Superior temporal gyrus (tissue), 1 donor: ENCODE measurements at regions not wholly inside any gene's neighbourhood (a gene's known extent, or its start where the extent isn't known, plus 50 kb on each side); places are given as distances from the start of the nearest gene placed in this dataset.

ENCODE experiments used
- DNase-seq: peaks from one replicate; pipeline ENCODE4 v3.0.0-alpha.2; 2016; ENCODE audit errors: extremely low spot score

GRCh38 chr2:133838642-133839365 is 270.5 kb upstream of the NCKAP5 start:
- no peak for DNase-seq

- DNase-seq = no peak
Measured at GRCh38 chr2:133839677-133840076, 271.4 kb upstream of the NCKAP5 start.

- DNase-seq = no peak
Measured at GRCh38 chr2:133840761-133841160, 272.5 kb upstream of the NCKAP5 start.

GRCh38 chr2:133841900-133842299 is 273.6 kb upstream of the NCKAP5 start:
- DNase-seq = no peak

DNA sequence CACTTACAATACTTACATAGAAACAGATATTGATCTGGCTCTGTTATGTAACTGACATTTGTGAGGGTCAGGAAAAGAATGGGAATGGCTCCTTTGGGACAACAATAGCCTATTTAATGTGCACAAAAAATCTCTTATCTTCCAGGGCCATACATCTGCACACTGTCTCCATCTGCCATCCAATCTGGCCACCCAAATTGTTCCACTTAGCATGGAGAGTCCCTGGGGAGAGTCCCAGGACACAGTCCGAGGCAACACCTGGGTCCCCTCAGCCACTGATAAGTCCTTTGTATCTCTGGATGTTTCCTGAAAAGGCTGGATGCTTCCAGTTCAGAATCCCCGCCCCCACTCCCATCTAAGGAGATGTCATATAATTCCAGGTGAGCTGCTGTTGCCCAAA is 274.2 kb upstream of the NCKAP5 start:
- no peak for DNase-seq

DNA sequence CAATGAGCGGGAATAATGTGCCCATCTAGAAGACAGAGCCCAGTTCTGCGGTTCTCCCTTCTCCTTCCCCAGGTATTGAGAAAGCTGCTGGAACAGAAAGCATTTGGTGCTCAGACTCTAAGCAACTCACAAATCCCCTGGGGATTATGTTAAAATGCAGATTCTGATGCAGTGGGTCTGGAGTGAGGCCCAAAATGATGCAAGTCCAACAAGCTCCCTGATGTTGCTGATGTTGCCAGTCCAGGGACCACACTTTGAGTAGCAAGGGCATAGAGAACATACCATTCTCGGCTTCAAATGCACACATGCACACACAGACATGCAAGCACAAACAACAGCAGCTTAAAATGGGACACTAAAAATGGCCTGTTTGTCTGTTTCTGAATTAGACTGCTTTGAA is 274.8 kb upstream of the NCKAP5 start:
- no peak for DNase-seq

DNA sequence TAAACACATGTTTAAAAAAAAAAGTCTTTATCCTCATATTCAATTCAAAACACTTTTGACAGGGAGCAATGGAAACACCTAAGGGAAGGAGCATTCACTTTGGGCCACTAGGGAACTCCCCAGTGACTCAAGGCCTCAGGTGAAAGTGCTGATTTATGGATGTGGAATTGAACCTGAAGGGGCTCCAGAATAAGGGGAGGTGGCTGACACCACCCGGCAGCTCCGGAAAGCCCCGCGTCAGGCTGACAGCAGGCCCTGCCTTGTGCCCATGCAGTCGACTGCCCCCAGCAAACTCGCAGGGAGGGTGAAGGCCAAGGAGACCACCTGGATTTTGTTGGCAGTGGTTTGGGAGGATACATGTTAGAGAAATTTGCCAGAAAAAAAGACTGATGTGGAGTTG is 275.3 kb upstream of the NCKAP5 start:
- no peak for DNase-seq

- DNase-seq = peak; percentile 89
Measured at GRCh38 chr2:133844214-133844892, 276.1 kb upstream of the NCKAP5 start.

GRCh38 chr2:133846476-133846875 is 278.2 kb upstream of the NCKAP5 start:
- no peak for DNase-seq

DNA sequence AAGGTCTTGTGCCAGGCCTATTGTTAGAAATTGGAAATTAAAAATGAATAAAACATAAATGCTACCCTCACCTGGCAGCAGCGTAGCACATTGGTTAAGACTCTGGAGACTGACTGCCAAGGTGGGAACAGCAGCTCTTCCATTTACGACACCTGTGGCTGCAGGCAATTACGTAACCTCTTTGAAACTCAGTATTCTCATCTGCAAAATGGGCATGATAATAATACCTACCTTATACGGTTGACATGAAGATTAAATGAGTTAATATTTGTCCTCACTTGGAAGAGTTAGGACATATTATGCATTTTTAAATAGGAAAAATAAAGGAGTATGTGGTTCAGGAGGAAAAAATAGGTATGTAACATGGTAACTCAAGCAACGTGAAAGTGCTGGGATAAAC is 279.3 kb upstream of the NCKAP5 start:
- DNase-seq = no peak

DNA sequence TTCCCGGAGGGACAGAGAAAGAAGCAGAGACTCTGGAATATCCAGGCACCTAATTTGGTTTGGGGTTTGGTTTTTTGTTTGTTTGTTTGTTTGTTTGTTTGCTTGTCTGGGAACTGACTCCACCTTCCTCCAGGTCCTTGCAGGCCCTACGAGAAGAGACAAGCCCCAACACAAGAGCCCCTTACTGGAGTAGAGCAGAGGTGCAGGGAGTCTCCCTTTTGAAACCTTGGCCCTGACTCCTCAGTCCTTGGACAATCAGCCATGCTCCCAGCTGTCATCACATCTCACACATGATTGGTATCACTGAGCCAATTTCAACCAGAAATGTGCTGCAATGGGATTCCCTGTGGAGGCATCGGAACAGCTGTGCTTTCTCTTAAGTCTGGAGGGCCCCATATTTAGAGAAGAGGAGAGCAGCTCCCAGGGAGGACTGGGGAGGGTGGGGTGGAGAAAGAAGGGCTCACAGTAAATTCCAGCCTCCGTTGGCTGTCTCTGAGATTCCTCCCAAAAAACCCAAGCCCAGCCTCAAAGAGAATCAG is 279.9 kb upstream of the NCKAP5 start:
- no peak for DNase-seq

GRCh38 chr2:133849341-133849740 is 281.1 kb upstream of the NCKAP5 start:
- no peak for DNase-seq

GRCh38 chr2:133854603-133855200 is 286.4 kb upstream of the NCKAP5 start:
- no peak for DNase-seq

DNA sequence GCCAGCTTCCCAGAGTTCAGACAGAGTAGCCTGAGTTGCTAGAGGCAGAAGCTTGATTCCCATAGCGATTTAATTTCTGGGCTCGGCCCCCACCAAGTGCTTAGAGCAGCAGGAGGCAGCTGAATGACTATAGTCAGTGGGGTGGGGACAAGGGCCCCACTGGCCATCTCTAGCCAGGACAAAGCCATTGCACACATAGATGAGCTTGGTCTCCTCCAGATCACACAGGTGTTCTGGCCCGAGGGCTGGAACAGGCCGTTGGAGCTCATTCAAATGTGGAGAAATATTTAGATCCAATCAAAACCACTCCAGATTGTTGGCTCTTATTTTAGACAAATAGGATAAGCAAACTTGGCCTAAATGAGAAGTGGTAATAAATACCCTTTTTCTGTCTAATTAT is 287.3 kb upstream of the NCKAP5 start:
- no peak for DNase-seq

DNA sequence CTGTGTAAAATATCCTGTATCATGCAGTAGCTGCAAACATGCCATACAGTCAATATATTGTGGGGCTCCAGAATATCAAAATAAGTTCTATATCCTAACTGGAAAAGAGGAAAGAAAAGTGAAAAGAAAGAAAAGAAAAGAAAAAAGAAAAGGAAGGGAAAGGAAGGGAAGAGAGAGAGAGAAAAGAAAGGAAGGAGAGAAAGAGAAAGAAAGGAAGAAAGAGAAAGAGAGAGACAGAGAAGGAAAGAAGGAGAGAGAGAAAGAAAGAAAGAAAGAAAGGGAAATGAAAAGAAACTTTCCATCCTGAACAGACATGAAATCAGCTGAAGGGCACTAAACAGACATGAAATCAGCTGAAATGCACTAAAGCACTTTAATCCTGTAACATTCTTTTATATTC is 288.4 kb upstream of the NCKAP5 start:
- DNase-seq = no peak

DNA sequence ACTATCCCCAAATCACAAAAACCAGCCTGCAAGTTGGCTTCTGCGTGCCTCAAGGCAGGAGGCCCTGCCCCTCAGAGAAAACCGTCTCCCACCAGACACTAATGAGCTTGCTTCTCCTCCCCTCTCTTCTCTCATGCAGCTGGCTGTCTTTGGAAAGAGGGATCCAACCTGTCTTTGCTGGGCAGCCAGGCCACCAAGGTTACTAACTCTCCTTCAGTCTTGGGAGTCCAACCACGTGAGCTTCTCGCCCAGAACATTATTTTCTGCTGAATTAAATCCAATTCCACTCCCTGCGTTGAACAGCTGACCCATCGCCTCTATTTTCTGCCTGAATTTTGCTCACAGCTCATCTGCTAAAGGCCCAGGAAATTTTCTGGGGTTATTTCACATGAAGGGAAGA is 291.3 kb upstream of the NCKAP5 start:
- DNase-seq = no peak

GRCh38 chr2:133862400-133862977 is 294.2 kb upstream of the NCKAP5 start:
- DNase-seq = no peak

GRCh38 chr2:133863106-133863800 is 295.0 kb upstream of the NCKAP5 start:
- no peak for DNase-seq

- DNase-seq = no peak
Measured at GRCh38 chr2:133865141-133865540, 296.9 kb upstream of the NCKAP5 start.

DNA sequence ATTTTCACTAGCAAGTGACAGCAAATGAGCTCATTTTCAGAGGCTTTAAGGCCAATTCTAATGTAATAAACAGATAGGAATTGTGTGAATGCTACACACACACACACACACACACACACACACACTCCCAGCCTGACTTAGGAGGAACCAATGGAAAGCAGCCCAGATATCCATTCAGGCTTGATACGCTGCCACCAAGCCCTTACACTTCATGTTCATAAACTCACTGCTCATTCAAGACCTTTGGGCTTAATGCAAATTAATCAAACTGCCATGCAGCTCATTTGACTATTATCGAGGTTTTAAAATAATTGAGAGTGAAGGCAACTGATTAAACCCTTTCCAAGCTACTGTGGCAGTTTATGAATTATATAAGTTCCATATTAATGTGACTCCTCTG is 298.9 kb upstream of the NCKAP5 start:
- no peak for DNase-seq

DNA sequence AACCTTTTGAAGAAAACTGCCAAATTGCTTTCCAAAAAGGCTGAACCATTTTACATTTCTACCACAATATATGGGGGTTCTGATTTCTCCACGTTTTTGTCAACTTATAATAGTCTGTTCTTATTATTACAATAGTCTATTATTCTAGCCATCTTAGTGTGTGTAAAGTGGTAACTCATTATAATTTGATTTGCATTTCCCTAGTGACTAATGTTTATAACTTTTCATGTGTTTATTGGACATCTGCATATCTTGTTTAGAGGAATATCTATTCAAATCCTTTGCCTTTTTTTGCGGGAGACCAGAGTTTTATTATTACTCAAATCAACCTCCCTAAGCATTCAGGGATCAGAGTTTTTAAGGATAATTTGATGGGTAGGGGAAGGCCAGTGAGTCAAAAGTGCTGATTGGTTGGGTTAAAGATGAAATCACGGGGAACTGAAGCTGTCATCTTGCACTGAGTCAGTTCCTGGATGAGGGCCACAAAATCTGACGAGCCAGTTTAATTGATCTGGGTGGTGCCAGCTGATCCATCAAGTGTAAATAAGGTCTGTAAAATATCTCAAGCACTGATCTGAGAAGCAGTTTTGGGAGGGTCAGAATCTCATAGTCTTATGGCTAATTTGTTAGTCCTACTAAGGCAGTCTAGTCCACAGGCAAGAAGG is 303.4 kb upstream of the NCKAP5 start:
- DNase-seq = no peak
